Mucosa of descending colon (tissue), 3 donors: ENCODE measurements at regions not wholly inside any gene's neighbourhood (a gene's known extent, or its start where the extent isn't known, plus 50 kb on each side); places are given as distances from the start of the nearest gene placed in this dataset.
A peak's percentile ranks its signal among the peaks of the same experiment; 100 is the strongest.

Experiments used
- ATAC-seq: fragments of 200-7000 bp; cut with Tn5 transposase; one replicate; pipeline ENCODE4 v1.9.1; 2020; ENCODE audit warnings: mild to moderate bottlenecking, moderate library complexity
- DNase-seq, 3 donors: peaks; one replicate each; pipeline ENCODE4 v3.0.0-alpha.2; 2020
- H3K36me3 ChIP-seq: fragments of 200-600 bp; one replicate; pipeline ENCODE4 v1.8.0; 2021; ENCODE audit warnings: low read depth, mild to moderate bottlenecking
- H3K4me1 ChIP-seq: fragments of 200-600 bp; one replicate; pipeline ENCODE4 v1.8.0; 2021; ENCODE audit warnings: low read depth, mild to moderate bottlenecking
- H3K4me3 ChIP-seq: fragments of 200-600 bp; one replicate; pipeline ENCODE4 v1.8.0; 2021; ENCODE audit warnings: mild to moderate bottlenecking
- H3K9me3 ChIP-seq: fragments of 200-600 bp; one replicate; pipeline ENCODE4 v1.8.0; 2021; ENCODE audit warnings: mild to moderate bottlenecking
- CTCF ChIP-seq: fragments of 200-600 bp; IDR thresholded peaks from one replicate; pipeline ENCODE4 v1.8.0; 2022; ENCODE audit warnings: antibody characterized with exemption, mild to moderate bottlenecking
- intact Hi-C, 2 donors: fragments of 100-400 bp; cut with DNase I in 1 of 2; cut with micrococcal nuclease in 1 of 2; formaldehyde crosslinking; loops; one replicate each; pipeline versions ENCODE4 v1.11.0 to v1.11.1; 2022; cut with DNase I, micrococcal nuclease
- donor health status: DM: no; HTN: no; CAD: no; lungs with moderate emphysema.
- donor health status: DM: no; HTN: no; CAD: no.
- donor health status: DM: no; HTN: yes; CAD: no.

GRCh38 chr7:47047384-47047783 lies 534.5 kb downstream of the TNS3 start:
- intact Hi-C loops, result no loop called here
- Histone ChIP-seq H3K4me3 (no peak overlapping the region), H3K36me3 (no peaks in the 10 kb centered on the region), H3K4me1 (no peaks in the 10 kb centered on the region), H3K9me3 (no peaks in the 10 kb centered on the region)
- ATAC-seq, result no peak
- TF ChIP-seq CTCF, result no peak
- DNase-seq, result no peak

- H3K4me3 ChIP-seq, result no peak overlapping the region
- TF ChIP-seq CTCF, result no peak
- no peaks in the 10 kb centered on the region for H3K4me1 ChIP-seq
- ATAC-seq (no peak), DNase-seq (no peak)
- no peaks in the 10 kb centered on the region for H3K36me3 ChIP-seq
- intact Hi-C loops, result no loop called here
- H3K9me3 ChIP-seq, result no peaks in the 10 kb centered on the region
These were observed 535.0 kb downstream of the TNS3 start for GRCh38 chr7:47046949-47047348.

- DNase-seq, result peak in 1 of 3 donors; percentile 9
- Histone ChIP-seq H3K36me3 (no peaks in the 10 kb centered on the region), H3K4me1 (no peaks in the 10 kb centered on the region), H3K4me3 (no peak overlapping the region), H3K9me3 (no peaks in the 10 kb centered on the region)
- TF ChIP-seq CTCF, result no peak
- intact Hi-C loops, result no loop called here
- no peak for ATAC-seq
These were observed 536.5 kb downstream of the TNS3 start for GRCh38 chr7:47045207-47046051.

- Histone ChIP-seq H3K4me1 (no peaks in the 10 kb centered on the region), H3K36me3 (no peaks in the 10 kb centered on the region), H3K9me3 (no peaks in the 10 kb centered on the region), H3K4me3 (no peak overlapping the region)
- intact Hi-C loops, result no loop called here
- no peak for TF ChIP-seq CTCF
- DNase-seq, result no peak
- ATAC-seq, result no peak
These were observed 537.3 kb downstream of the TNS3 start for GRCh38 chr7:47044625-47045024.

- TF ChIP-seq CTCF, result no peak
- Histone ChIP-seq H3K4me1 (no peaks in the 10 kb centered on the region), H3K9me3 (no peaks in the 10 kb centered on the region), H3K4me3 (no peak overlapping the region), H3K36me3 (no peaks in the 10 kb centered on the region)
- no peak for DNase-seq
- intact Hi-C loops, result no loop called here
- ATAC-seq, result no peak
These were observed 538.6 kb downstream of the TNS3 start for GRCh38 chr7:47043304-47043703.
